Neural progenitor cell (in vitro differentiated cells): ENCODE measurements at regions not wholly inside any gene's neighbourhood (a gene's known extent, or its start where the extent isn't known, plus 50 kb on each side); places are given as distances from the start of the nearest gene placed in this dataset.

ENCODE experiments used
- DNase-seq: peaks from one replicate; pipeline ENCODE4 v3.0.0-alpha.2; 2016; ENCODE audit warnings: low spot score
- H2AFZ ChIP-seq: fragments of 200-600 bp; sonication (generic); replicated peaks from 2 replicates; pipeline ENCODE4 v1.6.1; 2016; ENCODE audit warnings: antibody characterized with exemption
- H3F3A ChIP-seq: fragments of 200-600 bp; sonication (generic); 2 replicates; pipeline ENCODE4 v1.6.1; 2016; ENCODE audit warnings: antibody characterized with exemption, low read depth
- H3K27ac ChIP-seq: fragments of 200-600 bp; sonication (generic); 2 replicates; pipeline ENCODE4 v1.5.1; 2016; ENCODE audit warnings: mild to moderate bottlenecking
- H3K27me3 ChIP-seq: fragments of 200-600 bp; sonication (generic); 2 replicates; pipeline ENCODE4 v1.6.1; 2016; ENCODE audit warnings: mild to moderate bottlenecking, moderate library complexity
- H3K36me3 ChIP-seq: fragments of 200-600 bp; sonication (generic); 2 replicates; pipeline ENCODE4 v1.5.1; 2016
- H3K4me1 ChIP-seq: fragments of 200-600 bp; sonication (generic); 2 replicates; pipeline ENCODE4 v1.6.1; 2016; ENCODE audit warnings: mixed run types
- H3K4me2 ChIP-seq: fragments of 200-600 bp; sonication (generic); 2 replicates; pipeline ENCODE4 v1.6.1; 2016
- H3K4me3 ChIP-seq: fragments of 200-600 bp; sonication (generic); 2 replicates; pipeline ENCODE4 v1.5.1; 2016
- H3K79me2 ChIP-seq: fragments of 200-600 bp; sonication (generic); 2 replicates; pipeline ENCODE4 v1.6.1; 2016; ENCODE audit warnings: low read depth
- H3K9ac ChIP-seq: fragments of 200-600 bp; sonication (generic); 2 replicates; pipeline ENCODE4 v1.6.1; 2016
- H3K9me3 ChIP-seq: fragments of 200-600 bp; sonication (generic); 2 replicates; pipeline ENCODE4 v1.5.1; 2016; ENCODE audit warnings: low read depth
- H4K20me1 ChIP-seq: fragments of 200-600 bp; sonication (generic); 2 replicates; pipeline ENCODE4 v1.6.1; 2016; ENCODE audit warnings: low read depth
- H3K27ac Mint-ChIP-seq: 3 replicates; pipeline ENCODE4 v1.8.0; 2021; ENCODE audit warnings: mixed read lengths
- H3K27me3 Mint-ChIP-seq: 2 replicates; pipeline ENCODE4 v1.8.0; 2022; ENCODE audit warnings: low read depth, mild to moderate bottlenecking, inconsistent platforms, moderate library complexity, mixed read lengths; ENCODE audit not compliant: insufficient read depth
- H3K36me3 Mint-ChIP-seq: 3 replicates; pipeline ENCODE4 v1.8.0; 2021; ENCODE audit warnings: mixed read lengths
- H3K4me1 Mint-ChIP-seq: 3 replicates; pipeline ENCODE4 v1.8.0; 2021; ENCODE audit warnings: mixed read lengths
- H3K4me3 Mint-ChIP-seq: 3 replicates; pipeline ENCODE4 v1.8.0; 2021; ENCODE audit warnings: mild to moderate bottlenecking, moderate library complexity, mixed read lengths
- H3K9me3 Mint-ChIP-seq: 3 replicates; pipeline ENCODE4 v1.8.0; 2020; ENCODE audit warnings: mixed read lengths
- EZH2 ChIP-seq: fragments of 200-600 bp; sonication (generic); IDR thresholded peaks from 2 replicates; pipeline ENCODE4 v1.6.1; 2017; ENCODE audit warnings: antibody characterized with exemption, mild to moderate bottlenecking, moderate library complexity
- EZH2phosphoT487 ChIP-seq: fragments of 200-600 bp; sonication (generic); IDR thresholded peaks from 2 replicates; pipeline ENCODE4 v1.6.1; 2017; ENCODE audit warnings: antibody characterized with exemption
- TF ChIP-seq, protein P1 (sequence below): fragments of 200-600 bp; sonication (generic); IDR thresholded peaks from 2 replicates; pipeline ENCODE4 v1.5.1; 2017; ENCODE audit warnings: antibody characterized with exemption, mild to moderate bottlenecking

DNA sequence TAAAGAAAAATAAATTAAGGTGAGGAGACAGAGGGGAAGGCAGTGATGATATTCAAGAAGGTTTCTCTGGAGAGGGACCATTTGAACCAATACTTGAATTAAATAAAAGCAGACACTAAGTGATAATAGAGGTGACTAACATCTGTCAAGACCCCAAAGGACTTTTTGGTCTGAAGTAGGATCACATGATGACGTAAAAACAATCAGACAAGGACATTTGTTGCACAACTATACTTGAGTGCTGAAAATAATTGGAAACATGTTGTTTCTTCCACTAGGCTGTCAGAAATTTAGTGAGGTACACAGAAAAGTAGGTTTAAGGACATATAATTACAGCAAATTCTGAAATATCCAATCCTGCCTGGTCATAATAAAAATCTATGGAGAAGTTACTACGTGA is 179.5 kb downstream of the WNT5A start:
- Histone ChIP-seq H3F3A (no peaks in the 10 kb centered on the region), H3K79me2 (no peaks in the 10 kb centered on the region), H3K9me3 (no peaks in the 10 kb centered on the region), H3K27me3 (no peaks in the 10 kb centered on the region), H3K4me2 (no peak overlapping the region), H3K9ac (no peak overlapping the region), H3K36me3 (no peaks in the 10 kb centered on the region), H3K27ac (no peak overlapping the region), H3K4me3 (no peak overlapping the region), H3K4me1 (no peaks in the 10 kb centered on the region), H4K20me1 (no peaks in the 10 kb centered on the region), H2AFZ (no peak overlapping the region)
- TF ChIP-seq, protein P1, sequence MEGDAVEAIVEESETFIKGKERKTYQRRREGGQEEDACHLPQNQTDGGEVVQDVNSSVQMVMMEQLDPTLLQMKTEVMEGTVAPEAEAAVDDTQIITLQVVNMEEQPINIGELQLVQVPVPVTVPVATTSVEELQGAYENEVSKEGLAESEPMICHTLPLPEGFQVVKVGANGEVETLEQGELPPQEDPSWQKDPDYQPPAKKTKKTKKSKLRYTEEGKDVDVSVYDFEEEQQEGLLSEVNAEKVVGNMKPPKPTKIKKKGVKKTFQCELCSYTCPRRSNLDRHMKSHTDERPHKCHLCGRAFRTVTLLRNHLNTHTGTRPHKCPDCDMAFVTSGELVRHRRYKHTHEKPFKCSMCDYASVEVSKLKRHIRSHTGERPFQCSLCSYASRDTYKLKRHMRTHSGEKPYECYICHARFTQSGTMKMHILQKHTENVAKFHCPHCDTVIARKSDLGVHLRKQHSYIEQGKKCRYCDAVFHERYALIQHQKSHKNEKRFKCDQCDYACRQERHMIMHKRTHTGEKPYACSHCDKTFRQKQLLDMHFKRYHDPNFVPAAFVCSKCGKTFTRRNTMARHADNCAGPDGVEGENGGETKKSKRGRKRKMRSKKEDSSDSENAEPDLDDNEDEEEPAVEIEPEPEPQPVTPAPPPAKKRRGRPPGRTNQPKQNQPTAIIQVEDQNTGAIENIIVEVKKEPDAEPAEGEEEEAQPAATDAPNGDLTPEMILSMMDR: no peak
- TF ChIP-seq EZH2phosphoT487 (no peak), EZH2 (no peak)
- Mint-ChIP-seq H3K27me3 (no peaks in the 10 kb centered on the region), H3K27ac (no peak overlapping the region), H3K4me1 (peaks cover 3% of the 10 kb centered on the region), H3K4me3 (no peak overlapping the region), H3K36me3 (no peaks in the 10 kb centered on the region), H3K9me3 (peaks cover 7% of the 10 kb centered on the region)
- no peak for DNase-seq

DNA sequence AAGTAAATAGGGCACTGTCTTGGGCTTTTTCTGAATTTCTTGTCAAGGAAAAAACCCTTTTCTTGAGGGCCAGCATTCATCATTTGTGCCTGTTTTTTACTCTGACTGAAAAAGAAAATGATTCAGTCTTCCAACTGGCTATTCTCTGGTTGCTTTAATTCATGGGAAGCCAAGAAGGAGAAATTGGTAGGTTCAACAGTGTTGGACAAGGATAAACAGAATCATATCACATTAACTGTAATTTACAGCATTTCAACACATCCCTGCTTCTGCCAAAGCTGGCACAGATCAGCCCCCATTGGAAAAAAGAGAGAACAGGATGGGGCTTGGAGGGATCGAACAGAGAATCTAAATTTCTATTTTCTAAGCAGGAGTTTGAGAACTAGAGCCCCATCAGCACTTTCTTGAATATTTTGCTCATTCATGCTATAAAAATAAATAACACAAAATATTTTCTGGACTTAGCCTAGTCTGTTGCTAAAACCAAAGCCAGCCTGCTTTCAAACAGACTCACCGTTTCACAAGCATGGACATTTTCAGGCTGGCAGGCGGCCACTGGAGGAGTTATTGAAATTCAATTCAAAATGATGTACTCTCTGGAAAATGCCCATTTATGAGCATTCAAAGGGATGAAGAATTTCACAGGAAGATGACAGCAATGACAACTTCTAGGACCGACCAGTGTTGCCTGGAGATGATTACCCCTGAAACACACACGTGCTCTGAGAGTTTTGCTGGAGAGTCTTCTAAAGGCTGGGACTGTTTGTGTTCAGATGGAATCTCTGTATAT is 181.2 kb downstream of the WNT5A start:
- H3F3A ChIP-seq: no peaks in the 10 kb centered on the region
- Mint-ChIP-seq H3K4me3 (no peak overlapping the region), H3K27me3 (no peaks in the 10 kb centered on the region), H3K4me1 (peaks cover 3% of the 10 kb centered on the region), H3K36me3 (no peaks in the 10 kb centered on the region), H3K27ac (no peak overlapping the region), H3K9me3 (peaks cover 7% of the 10 kb centered on the region)
- no peaks in the 10 kb centered on the region for H3K27me3 ChIP-seq
- H4K20me1 ChIP-seq: no peaks in the 10 kb centered on the region
- H2AFZ ChIP-seq: no peak overlapping the region
- no peak overlapping the region for H3K9ac ChIP-seq
- no peaks in the 10 kb centered on the region for H3K4me1 ChIP-seq
- DNase-seq: no peak
- no peak overlapping the region for H3K4me2 ChIP-seq
- H3K79me2 ChIP-seq: no peaks in the 10 kb centered on the region
- H3K36me3 ChIP-seq: no peaks in the 10 kb centered on the region
- H3K9me3 ChIP-seq: no peaks in the 10 kb centered on the region
- H3K27ac ChIP-seq: no peak overlapping the region
- H3K4me3 ChIP-seq: no peak overlapping the region
- TF ChIP-seq, protein P1: no peak
- TF ChIP-seq EZH2phosphoT487 (no peak), EZH2 (no peak)

DNA sequence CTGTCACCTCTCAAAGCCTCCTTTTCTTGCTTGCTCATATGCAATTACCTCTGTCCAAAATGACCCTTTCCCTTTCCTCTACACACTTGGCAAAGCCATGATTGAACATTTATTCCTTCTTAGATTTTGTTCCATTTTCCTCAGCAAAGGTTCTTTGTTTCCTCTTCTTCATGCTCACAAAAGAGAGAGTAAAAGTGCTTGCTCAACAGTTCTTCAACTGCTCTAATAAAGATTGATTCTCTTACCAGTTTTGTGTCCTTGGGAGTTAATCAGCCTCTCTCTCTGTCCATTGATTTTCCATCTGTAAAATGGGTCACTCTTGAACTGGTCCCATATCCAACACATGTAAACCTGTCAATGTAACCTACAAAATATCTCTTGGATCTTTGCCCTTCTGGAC is 186.4 kb downstream of the WNT5A start:
- H3K4me3 Mint-ChIP-seq: no peak overlapping the region
- Histone ChIP-seq H4K20me1 (no peaks in the 10 kb centered on the region), H3K36me3 (no peaks in the 10 kb centered on the region), H3K27ac (no peak overlapping the region), H3K4me2 (no peak overlapping the region), H3F3A (no peaks in the 10 kb centered on the region), H3K27me3 (no peaks in the 10 kb centered on the region), H3K9ac (no peak overlapping the region), H3K9me3 (no peaks in the 10 kb centered on the region), H3K4me3 (no peak overlapping the region), H3K79me2 (no peaks in the 10 kb centered on the region), H2AFZ (no peak overlapping the region), H3K4me1 (no peaks in the 10 kb centered on the region)
- no peak for DNase-seq
- peaks cover 2% of the 10 kb centered on the region for H3K9me3 Mint-ChIP-seq
- peaks cover 3% of the 10 kb centered on the region for H3K27me3 Mint-ChIP-seq
- H3K4me1 Mint-ChIP-seq: peaks cover 3% of the 10 kb centered on the region
- TF ChIP-seq EZH2 (no peak), EZH2phosphoT487 (no peak)
- TF ChIP-seq, protein P1: no peak
- H3K36me3 Mint-ChIP-seq: no peaks in the 10 kb centered on the region
- H3K27ac Mint-ChIP-seq: no peak overlapping the region
